Inferior parietal cortex (tissue), 1 donor: ENCODE measurements at regions not wholly inside any gene's neighbourhood (a gene's known extent, or its start where the extent isn't known, plus 50 kb on each side); places are given as distances from the start of the nearest gene placed in this dataset.

Experiments
- DNase-seq: peaks from one replicate; pipeline ENCODE4 v3.0.0-alpha.2; 2016; ENCODE audit errors: extremely low spot score

DNA sequence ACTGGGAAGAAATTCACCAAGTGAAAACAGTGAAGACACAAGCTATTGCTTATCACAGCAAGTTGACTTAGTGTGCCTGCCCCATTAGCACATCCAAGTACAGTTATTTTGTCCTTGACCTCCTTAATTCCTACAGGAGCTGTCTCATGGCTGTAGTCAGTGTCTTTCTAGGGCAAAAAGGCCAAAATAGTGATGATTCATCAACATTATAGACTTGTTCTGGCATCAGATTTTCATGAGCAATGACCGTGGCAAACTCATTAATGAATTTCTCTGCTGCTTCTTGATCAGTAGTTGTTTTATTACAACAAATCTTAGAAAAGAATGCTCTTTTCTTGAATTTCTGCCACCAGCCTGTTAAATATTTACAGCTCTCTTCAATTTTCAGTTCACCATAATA is 1169.3 kb upstream of the DDX18 start:
- no peak for DNase-seq

DNA sequence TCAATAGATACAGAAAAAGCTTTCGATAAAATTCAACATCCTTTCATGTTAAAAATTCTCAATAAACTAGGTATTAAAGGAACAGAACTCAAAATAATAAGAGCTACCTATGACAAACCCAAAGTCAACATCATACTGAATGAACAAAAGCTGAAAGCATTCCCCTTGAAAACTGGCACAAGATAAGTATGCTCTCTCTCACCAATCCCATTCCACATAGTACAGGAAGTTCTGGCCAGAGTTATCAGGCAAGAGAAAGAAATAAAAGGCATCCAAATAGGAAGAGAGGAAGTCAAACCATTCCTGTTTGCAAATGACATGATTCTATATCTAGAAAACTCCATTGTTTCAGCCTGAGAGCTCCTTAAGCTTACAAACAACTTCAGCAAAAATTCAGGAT is 1145.8 kb upstream of the DDX18 start:
- DNase-seq: no peak

DNA sequence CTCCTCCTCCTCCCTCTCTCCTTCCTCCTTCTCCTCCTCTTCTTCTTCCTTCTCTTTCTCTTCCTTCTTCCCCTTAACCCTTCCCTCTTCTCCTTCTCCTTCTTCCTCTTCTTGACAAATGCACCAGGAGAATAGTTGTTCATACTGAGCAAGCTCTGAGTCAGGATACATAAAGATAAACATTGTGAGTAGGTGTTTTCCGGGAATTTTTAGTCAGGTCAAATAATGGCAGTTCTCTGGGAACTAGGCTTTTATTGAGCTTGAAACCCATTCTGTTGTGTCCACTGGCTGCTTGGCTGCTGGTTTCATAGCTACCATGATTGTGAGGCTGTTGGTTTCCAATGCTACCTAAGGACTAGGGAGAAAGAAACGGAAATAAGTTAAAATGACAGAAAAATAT is 1144.7 kb upstream of the DDX18 start:
- no peak for DNase-seq

- no peak for DNase-seq
Measured at GRCh38 chr2:116674188-116674587, 1140.3 kb upstream of the DDX18 start.

DNA sequence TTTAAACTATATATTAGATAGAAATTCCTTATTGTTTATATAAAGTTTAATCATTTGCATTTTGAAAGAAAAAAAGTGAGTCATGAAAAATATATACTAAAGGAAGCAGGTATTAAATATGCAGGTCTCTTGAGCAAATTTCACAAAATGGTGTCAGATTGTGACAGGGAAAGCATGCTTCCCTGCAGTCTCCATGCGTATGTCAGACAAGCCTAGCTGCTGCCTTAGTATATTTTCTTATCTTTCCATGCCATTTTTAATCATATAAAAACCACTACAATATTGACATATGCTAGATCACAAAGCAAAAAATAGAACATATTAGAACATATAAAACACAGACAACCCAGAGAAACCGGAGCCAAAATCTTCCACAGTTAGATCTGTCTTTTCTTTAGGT is 1137.7 kb upstream of the DDX18 start:
- DNase-seq: no peak

GRCh38 chr2:116680256-116680936 is 1134.1 kb upstream of the DDX18 start:
- DNase-seq: no peak

GRCh38 chr2:116687371-116687770 is 1127.1 kb upstream of the DDX18 start:
- DNase-seq: no peak

GRCh38 chr2:116692988-116693387 is 1121.5 kb upstream of the DDX18 start:
- DNase-seq: no peak

- no peak for DNase-seq
Measured at GRCh38 chr2:116696223-116696622, 1118.3 kb upstream of the DDX18 start.

DNA sequence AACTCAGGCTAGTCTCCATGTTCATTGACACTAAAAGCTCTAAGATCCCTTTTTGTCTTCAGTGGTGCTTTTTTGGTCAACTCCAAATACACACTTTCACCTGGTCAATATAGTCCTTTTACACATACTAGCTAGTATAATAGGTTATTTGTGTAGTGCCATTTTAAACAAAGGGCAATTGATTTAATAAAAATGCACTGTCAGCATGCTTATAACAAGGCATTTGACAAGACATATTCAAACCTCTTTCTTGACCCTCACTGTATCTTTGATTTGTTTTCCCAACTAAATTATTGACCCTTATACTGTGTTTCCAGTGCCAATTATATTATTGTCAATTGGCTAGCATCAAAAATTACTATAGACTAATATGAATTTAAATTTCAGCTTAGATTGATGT is 1117.6 kb upstream of the DDX18 start:
- no peak for DNase-seq

DNA sequence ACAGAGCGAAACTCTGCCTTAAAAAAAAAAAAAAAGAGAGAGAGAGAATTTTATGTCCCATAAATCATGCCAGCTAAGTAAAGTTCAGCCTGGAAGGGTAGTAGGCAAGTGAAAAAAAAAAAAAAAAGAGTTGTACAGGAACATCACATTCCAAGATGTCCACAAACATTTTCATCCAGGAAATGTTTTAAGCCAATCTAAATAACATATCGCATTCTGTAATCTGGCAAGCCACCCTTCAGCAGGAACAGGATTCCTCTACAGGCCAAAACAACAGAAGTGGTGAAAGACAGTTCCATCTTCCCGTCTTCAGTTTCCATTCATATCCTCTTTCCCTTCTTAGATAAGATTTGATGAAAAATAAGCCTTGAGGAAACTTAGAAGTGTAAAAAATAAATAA is 1108.1 kb upstream of the DDX18 start:
- no peak for DNase-seq

DNA sequence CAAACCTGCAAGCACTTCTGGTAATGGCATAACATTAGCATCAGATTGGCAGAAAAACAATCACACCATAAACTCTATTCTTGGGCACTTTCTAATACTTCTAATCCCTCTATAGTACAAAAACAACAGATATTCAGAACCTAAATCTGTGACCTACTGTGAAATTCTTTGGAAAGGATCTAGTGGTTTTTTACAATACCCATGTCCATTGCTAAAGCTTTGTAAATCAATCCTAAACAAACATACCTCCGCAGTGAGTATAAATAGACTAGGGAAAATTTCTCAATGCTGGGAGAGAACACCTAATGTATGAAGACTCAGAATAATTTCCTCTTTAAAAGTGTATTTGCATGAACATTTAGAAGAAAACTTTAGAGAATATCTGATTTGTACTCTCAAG is 1098.5 kb upstream of the DDX18 start:
- DNase-seq: no peak

DNA sequence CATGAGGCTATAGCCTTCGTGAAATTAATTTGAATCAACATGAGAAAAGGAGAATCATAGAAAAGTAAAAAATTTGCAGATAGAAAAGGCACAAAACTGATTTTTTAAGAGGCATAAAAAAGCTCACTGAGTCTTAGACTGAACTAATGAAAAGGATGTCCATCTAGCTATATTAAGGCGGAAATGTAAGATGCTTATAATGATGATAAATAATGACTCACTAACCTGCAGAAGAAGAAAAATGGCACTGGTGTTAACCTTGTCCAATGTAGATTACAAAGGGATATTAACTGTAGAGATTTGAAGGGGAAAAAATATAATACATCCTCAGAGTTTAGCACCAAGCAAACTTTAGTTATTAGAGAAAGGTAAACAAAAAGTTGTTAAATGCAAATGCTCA is 1098.0 kb upstream of the DDX18 start:
- DNase-seq: no peak

- no peak for DNase-seq
Measured at GRCh38 chr2:116717832-116718231, 1096.7 kb upstream of the DDX18 start.

- no peak for DNase-seq
Measured at GRCh38 chr2:116718451-116718850, 1096.0 kb upstream of the DDX18 start.

DNA sequence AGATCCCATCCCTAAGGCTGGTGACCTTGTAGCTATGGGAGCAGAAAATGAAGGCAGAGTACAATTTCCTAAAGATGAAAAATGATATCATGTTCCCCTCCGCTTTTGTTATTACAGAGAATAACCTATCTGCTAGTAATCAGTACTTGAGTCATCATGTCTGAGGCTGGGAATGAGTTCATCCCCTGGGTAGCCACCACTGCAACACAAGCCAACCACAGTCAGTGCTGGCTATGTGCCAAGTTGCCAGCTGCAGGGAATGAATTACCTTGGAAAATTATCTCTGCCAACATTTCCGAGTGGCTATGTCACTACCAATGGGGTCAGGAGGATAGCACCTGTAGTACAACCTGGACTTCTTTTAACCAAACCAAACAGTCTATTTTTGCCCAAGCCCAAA is 1094.7 kb upstream of the DDX18 start:
- DNase-seq: no peak

- DNase-seq: no peak
Measured at GRCh38 chr2:116724550-116724949, 1089.9 kb upstream of the DDX18 start.

- DNase-seq: no peak
Measured at GRCh38 chr2:116732322-116732721, 1082.2 kb upstream of the DDX18 start.

DNA sequence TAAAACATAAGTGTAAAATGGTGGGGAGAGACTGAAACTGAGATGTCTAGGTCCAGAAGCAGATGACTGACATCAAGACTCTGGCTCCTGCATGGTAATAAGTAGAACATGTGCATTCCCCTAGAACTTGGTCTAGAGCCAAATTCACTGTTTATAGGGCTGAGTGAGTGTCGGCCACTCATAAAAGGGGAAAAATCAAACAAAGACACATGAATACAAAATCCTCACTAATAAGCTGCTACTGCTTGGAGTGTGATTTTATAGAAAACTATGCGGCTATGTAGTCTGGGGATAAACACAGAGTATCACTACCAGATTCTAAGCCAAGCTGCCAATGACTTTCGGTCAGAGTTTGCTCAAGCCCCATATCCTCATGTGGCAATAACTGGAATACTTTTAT is 1080.8 kb upstream of the DDX18 start:
- no peak for DNase-seq

DNA sequence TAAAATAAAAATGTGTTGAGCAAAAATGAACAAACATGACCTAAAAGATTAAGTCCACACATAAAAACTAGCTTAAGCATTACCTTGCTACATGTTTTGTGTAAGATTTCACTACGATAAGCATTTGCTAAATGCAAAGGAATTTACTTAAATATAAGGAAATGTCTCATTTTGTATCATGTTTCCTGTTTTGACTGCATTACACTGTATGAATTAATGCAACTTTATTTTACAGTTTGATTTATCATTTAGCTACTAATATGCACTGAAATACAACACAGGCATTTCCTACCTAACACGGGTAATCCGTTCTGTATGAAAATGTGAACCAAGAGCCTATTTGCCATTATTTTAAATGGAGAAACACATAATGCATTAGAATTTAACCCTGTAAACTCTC is 1076.5 kb upstream of the DDX18 start:
- DNase-seq: no peak

- DNase-seq: no peak
Measured at GRCh38 chr2:116747103-116747502, 1067.4 kb upstream of the DDX18 start.

- DNase-seq: no peak
Measured at GRCh38 chr2:116749994-116750393, 1064.5 kb upstream of the DDX18 start.

DNA sequence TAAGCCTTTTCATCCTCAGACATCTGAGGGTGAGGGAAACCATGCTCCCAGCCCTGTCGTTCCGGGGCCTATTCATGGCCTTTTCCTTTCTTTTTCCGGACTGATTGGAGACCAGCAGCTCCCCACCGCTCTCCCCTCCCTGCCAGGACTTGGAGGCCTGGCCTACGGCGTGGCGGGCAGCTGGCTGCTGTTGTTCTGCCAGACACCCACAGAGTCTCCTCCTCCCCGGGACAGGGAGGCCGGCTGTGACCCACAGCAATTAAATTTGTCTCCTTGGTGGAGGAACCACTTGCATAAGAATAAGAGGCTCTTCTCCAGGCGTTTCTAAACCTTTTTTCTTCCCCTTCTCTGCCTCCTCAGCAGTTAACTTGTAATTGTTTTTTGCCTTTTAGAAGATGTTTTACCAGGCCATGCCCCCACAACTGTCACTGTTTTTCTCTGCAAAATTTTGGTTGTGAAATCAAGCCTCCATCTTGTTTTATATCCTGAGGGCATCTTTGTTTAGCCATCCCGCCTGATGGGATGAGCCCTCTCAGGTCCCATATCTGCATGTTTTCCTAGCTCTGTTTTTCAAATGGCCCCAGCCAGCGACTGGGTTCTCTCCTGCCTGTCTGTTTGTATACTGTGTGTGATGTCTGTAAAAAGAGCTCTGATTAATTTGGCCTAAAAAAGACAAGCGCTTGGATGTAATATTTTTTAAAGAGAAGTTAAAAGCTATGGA is 1060.0 kb upstream of the DDX18 start:
- DNase-seq: no peak

- no peak for DNase-seq
Measured at GRCh38 chr2:116761864-116762263, 1052.6 kb upstream of the DDX18 start.
